ENCODE measurements at regions not wholly inside any gene's neighbourhood (a gene's known extent, or its start where the extent isn't known, plus 50 kb on each side); places are given as distances from the start of the nearest gene placed in this dataset.

DNA sequence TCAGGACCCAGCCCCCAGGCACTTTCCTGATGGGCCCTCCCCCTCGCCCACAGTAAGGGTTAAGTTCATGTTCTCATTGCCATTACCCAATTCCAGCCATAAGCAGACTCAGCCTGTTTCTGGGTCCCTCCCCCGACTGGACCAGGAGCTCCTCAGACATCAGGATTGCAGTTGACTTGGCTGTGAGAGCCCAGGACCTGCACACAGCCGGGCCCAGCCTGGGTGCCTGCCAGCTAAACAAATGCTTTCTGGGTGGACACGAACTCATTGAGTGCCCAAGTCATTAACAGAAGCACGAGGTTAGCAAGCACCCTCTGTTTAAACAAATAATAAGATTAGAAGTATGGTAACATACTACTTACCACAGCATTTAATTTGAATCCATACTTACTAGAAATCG, 147.9 kb upstream of the POU3F1 start:
- Histone ChIP-seq H3K9me3 (ENCODE audit: insufficient read depth, low read depth) (no peaks in the 10 kb centered on the region), H3K4me2 (no peak overlapping the region), H3K4me3 (no peak overlapping the region), H2AFZ (no peak overlapping the region), H3F3A (ENCODE audit: insufficient read depth, low read depth) (no peaks in the 10 kb centered on the region), H4K20me1 (ENCODE audit: insufficient read depth) (no peaks in the 10 kb centered on the region), H3K27ac (no peak overlapping the region), H3K79me2 (ENCODE audit: low read depth) (no peaks in the 10 kb centered on the region), H3K27me3 (ENCODE audit: insufficient read depth, low read depth) (peaks cover 97% of the 10 kb centered on the region), H3K36me3 (ENCODE audit: low read depth) (no peaks in the 10 kb centered on the region), H3K4me1 (replicated peaks; ENCODE audit: insufficient read depth) (no peaks in the 10 kb centered on the region), H3K9me2 (ENCODE audit: insufficient read depth) (no peaks in the 10 kb centered on the region)
- CTCF ChIA-PET = no interaction called here
- DNase-seq = no peak
- TF ChIP-seq, protein P1, sequence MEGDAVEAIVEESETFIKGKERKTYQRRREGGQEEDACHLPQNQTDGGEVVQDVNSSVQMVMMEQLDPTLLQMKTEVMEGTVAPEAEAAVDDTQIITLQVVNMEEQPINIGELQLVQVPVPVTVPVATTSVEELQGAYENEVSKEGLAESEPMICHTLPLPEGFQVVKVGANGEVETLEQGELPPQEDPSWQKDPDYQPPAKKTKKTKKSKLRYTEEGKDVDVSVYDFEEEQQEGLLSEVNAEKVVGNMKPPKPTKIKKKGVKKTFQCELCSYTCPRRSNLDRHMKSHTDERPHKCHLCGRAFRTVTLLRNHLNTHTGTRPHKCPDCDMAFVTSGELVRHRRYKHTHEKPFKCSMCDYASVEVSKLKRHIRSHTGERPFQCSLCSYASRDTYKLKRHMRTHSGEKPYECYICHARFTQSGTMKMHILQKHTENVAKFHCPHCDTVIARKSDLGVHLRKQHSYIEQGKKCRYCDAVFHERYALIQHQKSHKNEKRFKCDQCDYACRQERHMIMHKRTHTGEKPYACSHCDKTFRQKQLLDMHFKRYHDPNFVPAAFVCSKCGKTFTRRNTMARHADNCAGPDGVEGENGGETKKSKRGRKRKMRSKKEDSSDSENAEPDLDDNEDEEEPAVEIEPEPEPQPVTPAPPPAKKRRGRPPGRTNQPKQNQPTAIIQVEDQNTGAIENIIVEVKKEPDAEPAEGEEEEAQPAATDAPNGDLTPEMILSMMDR (conservative IDR thresholded peaks at IDR 0.05) = no peak
- TF ChIP-seq EZH2 (IDR thresholded peaks at IDR 0.05; ENCODE audit: low read depth) = no peak
- POLR2A ChIA-PET (ENCODE audit: unreplicated experiment) = no interaction called here
- intact Hi-C loops (cut with micrococcal nuclease; ENCODE audit: unreplicated experiment) = no loop called here
- no TSS peak for BruUV-seq (replicated peaks)

DNA sequence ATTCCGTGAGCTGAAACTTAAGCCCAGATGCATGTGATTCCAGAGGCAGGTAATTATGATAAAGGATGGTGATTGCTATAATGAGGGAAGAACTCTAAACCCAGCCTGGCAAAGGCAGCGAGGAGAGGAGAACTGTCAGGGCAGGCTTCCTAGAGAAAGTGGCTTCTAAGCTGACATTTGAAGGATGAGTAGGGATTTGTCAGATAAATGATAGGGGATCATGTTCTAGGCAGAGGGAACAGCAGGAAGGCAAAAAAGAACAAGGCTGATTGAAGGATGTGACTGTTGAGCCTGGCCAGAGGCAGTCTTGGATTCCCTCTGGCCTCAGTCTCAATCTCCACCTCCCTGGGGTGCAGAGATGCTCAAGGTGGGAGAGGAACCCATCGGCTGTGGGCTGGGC, 146.4 kb upstream of the POU3F1 start:
- Histone ChIP-seq H3K27ac (no peak overlapping the region), H3K4me2 (no peak overlapping the region), H3K4me1 (replicated peaks; ENCODE audit: insufficient read depth) (no peaks in the 10 kb centered on the region), H3K9me3 (ENCODE audit: insufficient read depth, low read depth) (no peaks in the 10 kb centered on the region), H3F3A (ENCODE audit: insufficient read depth, low read depth) (no peaks in the 10 kb centered on the region), H3K36me3 (ENCODE audit: low read depth) (no peaks in the 10 kb centered on the region), H3K4me3 (no peak overlapping the region), H3K79me2 (ENCODE audit: low read depth) (no peaks in the 10 kb centered on the region), H3K9me2 (ENCODE audit: insufficient read depth) (no peaks in the 10 kb centered on the region), H4K20me1 (ENCODE audit: insufficient read depth) (no peaks in the 10 kb centered on the region), H2AFZ (no peak overlapping the region), H3K27me3 (ENCODE audit: insufficient read depth, low read depth) (peaks cover 97% of the 10 kb centered on the region)
- BruUV-seq (replicated peaks) = no TSS peak
- ChIA-PET POLR2A (ENCODE audit: unreplicated experiment) (no interaction called here), CTCF (no interaction called here)
- intact Hi-C loops (cut with micrococcal nuclease; ENCODE audit: unreplicated experiment) = no loop called here
- no peak for TF ChIP-seq EZH2 (IDR thresholded peaks at IDR 0.05; ENCODE audit: low read depth)
- TF ChIP-seq, protein P1 (conservative IDR thresholded peaks at IDR 0.05) = no peak
- no peak for DNase-seq

DNA sequence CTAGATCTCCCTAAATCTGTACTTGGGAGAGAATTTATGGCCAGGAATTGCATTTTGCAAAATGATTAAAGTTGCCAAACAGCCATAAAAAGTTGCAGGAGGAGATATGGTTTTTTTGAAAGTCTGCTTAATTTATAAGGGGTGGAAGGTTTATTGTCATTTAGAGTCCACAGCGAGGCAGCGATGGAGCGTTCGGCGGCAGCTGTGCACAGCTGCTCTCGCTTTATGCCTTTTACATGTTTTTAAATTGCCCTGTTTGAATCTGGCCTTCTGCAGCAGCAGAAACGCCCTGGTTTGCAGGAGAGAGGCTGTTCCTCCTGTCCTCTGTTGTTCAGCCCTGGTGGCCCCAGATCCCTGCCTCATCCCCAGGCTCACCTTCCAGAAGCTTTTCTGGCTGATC, 144.9 kb upstream of the POU3F1 start:
- Histone ChIP-seq H3K36me3 (ENCODE audit: low read depth) (no peaks in the 10 kb centered on the region), H3K9me3 (ENCODE audit: insufficient read depth, low read depth) (no peaks in the 10 kb centered on the region), H3K4me3 (no peak overlapping the region), H2AFZ (no peak overlapping the region), H3K27me3 (ENCODE audit: insufficient read depth, low read depth) (peaks cover 100% of the 10 kb centered on the region), H3K4me2 (no peak overlapping the region), H4K20me1 (ENCODE audit: insufficient read depth) (no peaks in the 10 kb centered on the region), H3K9me2 (ENCODE audit: insufficient read depth) (no peaks in the 10 kb centered on the region), H3K27ac (no peak overlapping the region), H3F3A (ENCODE audit: insufficient read depth, low read depth) (no peaks in the 10 kb centered on the region), H3K4me1 (replicated peaks; ENCODE audit: insufficient read depth) (no peaks in the 10 kb centered on the region), H3K79me2 (ENCODE audit: low read depth) (no peaks in the 10 kb centered on the region)
- ChIA-PET POLR2A (ENCODE audit: unreplicated experiment) (no interaction called here), CTCF (no interaction called here)
- intact Hi-C loops (cut with micrococcal nuclease; ENCODE audit: unreplicated experiment) = no loop called here
- DNase-seq = no peak
- BruUV-seq (replicated peaks) = no TSS peak
- no peak for TF ChIP-seq EZH2 (IDR thresholded peaks at IDR 0.05; ENCODE audit: low read depth)
- TF ChIP-seq, protein P1 (conservative IDR thresholded peaks at IDR 0.05) = no peak

All from PC-9 (cell line).